GM20431 (cell line): ENCODE measurements at regions not wholly inside any gene's neighbourhood (a gene's known extent, or its start where the extent isn't known, plus 50 kb on each side); places are given as distances from the start of the nearest gene placed in this dataset.
"Not testable (repeated sequence)": the region's sequence is repeated elsewhere in the genome, so short reads cannot be mapped to it uniquely, and the experiment has no call there.

Experiments
- in situ Hi-C: fragments of 300-500 bp; cut with MseI, MboI; formaldehyde crosslinking; loops from one replicate; pipeline ENCODE4 v1.15.0; 2020; ENCODE audit warnings: low sequenced_read_pairs; ENCODE audit not compliant: unreplicated experiment

- in situ Hi-C loops: no loop called here
These were observed 212.2 kb downstream of the PCSK1 start for GRCh38 chr5:96220610-96221390.

GRCh38 chr5:96219580-96220281 lies 213.3 kb downstream of the PCSK1 start:
- in situ Hi-C loops: no loop called here

DNA sequence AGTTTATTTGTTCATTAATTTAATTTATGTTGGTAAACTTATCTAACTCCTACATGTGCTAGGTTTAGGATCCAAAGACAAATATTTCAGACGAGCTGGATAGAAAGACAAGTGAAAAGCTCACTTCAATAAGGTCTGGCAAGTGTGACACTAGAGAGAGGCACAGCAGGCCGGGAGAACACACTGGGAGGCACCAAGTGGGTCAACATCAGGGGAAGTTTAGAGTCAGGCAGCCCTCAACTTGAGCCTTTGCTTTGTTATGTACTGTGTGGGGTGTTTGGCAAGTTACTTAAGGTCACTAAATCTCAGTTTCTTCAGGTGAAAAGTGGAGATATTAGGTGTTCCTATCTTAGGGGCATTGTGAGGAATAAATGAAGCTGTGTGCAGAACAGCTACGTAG lies 214.4 kb downstream of the PCSK1 start:
- in situ Hi-C loops: no loop called here

DNA sequence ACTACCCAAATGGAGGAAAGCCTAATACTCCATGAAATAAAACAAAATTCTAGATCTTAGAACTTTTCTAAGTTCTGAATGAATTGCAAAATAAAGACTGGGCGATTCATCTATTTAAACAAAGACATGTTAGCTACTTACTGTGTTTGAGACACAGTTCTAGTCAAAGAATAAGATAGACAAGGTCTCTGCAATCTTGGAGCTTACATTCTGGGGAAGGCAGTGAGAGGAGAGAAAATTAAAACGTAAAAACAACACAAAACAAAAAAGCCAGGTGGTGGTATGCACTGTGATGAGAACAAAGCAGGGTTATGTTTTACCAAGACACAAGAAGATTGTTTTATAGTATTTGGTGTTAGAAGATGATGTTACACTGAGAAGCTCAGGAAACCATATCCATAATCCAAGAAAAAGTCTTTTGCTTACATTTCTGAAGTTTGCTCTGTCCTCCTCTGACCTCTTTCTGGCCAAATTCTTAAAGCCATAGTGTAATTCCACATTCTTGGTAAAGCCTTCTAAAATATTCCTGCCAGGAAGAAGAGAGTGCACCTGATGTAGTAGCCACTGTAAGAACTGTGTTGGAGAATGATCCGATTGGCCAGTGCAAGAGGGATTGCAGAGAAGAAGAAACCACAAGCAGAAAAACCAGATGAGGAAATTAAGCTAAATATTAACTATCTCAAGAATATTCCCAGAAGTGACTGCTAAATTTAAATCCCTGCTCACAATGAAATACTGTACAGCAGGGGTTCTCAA lies 218.4 kb downstream of the PCSK1 start:
- in situ Hi-C loops: no loop called here

DNA sequence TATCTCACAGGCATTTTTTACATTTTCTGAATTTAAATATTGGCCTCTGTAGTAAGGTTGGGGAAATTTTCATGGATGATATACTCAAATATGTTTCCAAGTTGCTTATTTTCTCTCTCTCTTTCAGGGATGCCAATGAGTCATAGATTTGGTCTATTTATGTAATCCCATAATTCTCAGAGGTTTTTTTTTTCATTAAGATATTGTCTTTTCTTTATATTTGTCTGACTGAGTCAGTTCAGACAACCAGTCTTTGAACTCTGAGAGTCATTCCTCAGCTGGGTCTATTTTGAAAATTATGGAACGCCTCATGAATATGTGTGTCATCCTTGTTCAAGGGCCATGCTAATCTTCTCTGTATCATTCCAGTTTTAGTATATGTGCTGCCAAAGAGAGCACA lies 223.2 kb downstream of the PCSK1 start:
- in situ Hi-C loops: no loop called here

DNA sequence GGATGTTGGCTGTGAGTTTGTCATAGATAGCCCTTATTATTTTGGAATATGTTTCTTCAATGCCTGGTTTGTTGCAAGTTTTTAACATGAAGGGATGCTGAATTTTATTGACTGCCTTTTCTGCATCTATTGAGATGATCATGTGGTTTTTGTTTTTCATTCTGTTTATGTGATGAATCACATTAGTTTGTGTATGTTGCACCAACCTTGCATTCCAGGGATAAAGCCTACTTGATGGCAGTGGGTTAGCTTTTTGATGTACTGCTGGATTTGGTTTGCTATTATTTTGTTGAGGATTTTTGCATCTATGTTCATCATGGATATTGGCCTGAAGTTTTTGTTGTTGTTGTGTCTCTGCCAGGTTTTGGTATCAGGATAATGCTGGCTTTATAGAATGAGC lies 225.6 kb downstream of the PCSK1 start:
- in situ Hi-C loops: no loop called here

DNA sequence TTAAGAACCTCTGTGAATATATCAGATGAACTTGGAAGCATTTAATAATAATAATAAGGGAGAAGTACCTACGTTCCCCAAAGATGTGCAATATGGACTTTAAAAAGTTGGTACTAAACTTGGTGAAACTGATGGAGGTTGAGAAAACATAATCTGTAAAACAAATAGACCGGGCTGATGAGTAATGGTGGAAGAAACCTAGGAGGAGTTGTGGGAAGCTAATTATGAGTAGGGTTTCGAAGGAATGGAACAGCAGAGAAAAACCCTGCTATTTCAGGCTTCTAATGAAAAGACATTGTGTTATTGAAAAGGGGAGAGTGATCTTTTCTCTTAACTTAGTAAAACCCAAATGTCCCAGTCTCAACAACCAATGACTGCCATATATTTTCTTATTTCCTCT lies 229.3 kb downstream of the PCSK1 start:
- in situ Hi-C loops: no loop called here

GRCh38 chr5:96201503-96201902 lies 231.5 kb downstream of the PCSK1 start:
- in situ Hi-C loops: no loop called here

GRCh38 chr5:96200641-96201040 lies 232.4 kb downstream of the PCSK1 start:
- in situ Hi-C loops: no loop called here

DNA sequence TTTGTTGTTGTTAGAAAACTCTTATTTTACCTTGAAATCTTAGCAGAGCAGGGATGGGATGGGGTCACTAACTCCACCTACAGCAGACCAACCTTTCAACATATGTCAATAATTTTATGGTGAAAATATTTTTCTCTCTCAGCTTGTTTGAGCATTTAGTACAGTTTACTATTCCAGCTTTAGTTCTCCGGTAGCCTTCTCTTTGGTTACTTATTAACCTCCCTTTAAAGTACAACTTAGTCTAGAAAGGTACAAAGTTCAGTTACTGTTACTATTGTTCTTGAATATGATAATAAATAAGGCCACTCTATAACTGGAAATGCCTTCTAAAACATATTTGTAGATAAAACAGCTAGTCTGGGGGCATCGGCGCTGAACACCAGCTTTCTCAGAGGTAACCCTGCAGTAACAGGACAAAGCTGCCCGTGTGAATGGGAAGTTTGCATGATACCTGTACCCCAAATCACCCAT lies 233.3 kb downstream of the PCSK1 start:
- in situ Hi-C loops: no loop called here

DNA sequence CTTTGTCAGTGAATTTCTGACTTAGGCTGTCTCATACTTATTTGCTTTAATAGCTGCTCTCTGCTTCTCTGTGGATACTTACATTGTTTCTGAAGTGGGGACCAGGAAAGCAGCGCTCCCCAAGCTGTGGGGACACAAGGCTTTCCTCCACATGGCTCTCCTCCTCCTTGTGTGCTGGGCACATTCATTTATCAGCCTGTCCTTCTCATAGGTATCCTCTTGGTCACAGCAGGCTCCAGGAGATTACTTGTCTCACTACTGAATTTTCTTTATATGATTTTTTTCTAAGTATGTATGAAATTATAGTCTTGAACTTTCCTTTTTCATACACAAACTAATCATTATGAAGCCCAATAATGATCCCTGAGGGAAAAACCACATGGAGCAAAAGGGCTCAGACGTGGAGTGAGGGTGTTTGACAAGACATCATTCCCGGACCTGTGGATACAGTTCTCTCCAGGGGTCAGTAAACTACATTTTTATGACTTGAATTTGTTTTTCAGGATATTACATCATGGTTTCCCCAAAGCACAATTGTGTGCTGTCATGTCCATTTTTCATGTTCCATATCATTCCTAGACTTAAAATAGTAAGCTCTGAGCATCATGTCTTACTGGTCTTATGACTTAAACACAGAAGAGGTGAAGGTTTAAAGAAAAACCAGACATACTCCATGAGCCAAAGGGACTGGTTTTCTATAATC lies 234.5 kb downstream of the PCSK1 start:
- in situ Hi-C loops: no loop called here

- in situ Hi-C loops: not testable (repeated sequence)
These were observed 235.3 kb downstream of the PCSK1 start for GRCh38 chr5:96197767-96198166.

- in situ Hi-C loops: no loop called here
These were observed 235.7 kb upstream of the ELL2 start for GRCh38 chr5:96197347-96197746.

GRCh38 chr5:96196890-96197289 lies 235.2 kb upstream of the ELL2 start:
- in situ Hi-C loops: no loop called here

DNA sequence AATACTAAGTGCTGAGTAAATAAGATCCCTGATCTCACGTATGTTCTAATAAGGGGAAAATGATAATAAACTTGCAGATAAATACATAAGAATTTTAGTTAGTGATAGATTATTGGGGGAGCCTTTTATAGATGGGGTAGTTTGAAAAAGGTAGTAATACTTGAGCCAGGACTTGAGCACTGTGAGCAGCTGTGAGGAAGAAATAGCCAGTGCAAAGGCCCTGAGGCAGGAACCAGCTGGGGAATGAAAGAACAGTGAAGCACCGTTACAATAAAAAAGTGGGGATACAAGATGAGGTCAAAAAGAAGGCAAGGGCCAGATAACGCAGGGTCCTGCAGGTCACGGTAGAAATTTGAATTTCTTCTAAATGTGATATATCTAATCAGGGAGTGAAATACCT lies 234.8 kb upstream of the ELL2 start:
- in situ Hi-C loops: no loop called here

GRCh38 chr5:96195123-96195522 lies 233.5 kb upstream of the ELL2 start:
- in situ Hi-C loops: no loop called here

GRCh38 chr5:96194593-96194992 lies 232.9 kb upstream of the ELL2 start:
- in situ Hi-C loops: no loop called here

DNA sequence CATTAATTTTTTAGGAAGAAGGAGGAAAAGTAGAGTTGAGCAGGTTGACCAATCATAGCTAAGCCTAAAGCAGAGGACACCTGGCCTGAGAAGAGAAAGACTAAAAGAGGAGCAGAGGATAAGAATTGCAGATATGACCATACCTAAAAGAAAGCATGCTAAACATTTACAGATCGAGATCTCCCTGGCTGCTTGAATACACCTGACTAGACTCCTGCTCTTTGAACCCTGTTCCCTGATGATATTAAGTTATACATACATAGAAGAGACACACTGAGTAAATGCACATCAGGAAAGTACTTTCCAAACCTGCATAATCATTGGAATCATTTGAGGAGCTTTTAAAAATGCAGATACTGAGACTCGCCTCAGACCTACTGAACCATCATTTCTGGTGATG lies 232.3 kb upstream of the ELL2 start:
- in situ Hi-C loops: no loop called here

- in situ Hi-C loops: no loop called here
These were observed 228.3 kb upstream of the ELL2 start for GRCh38 chr5:96189987-96190386.
